DMS79 treated with DMSO at 0.1 percent for 48 hours (cell line): ENCODE measurements at regions not wholly inside any gene's neighbourhood (a gene's known extent, or its start where the extent isn't known, plus 50 kb on each side); places are given as distances from the start of the nearest gene placed in this dataset.
"Not testable (repeated sequence)": the region's sequence is repeated elsewhere in the genome, so short reads cannot be mapped to it uniquely, and the experiment has no call there.

ENCODE experiments used
- DNase-seq: peaks from one replicate; lab custom pipeline; 2025; lab: John Stamatoyannopoulos, UW

GRCh38 chr16:80258407-80258806 lies 282.4 kb upstream of the DYNLRB2 start:
- DNase-seq: no peak

DNA sequence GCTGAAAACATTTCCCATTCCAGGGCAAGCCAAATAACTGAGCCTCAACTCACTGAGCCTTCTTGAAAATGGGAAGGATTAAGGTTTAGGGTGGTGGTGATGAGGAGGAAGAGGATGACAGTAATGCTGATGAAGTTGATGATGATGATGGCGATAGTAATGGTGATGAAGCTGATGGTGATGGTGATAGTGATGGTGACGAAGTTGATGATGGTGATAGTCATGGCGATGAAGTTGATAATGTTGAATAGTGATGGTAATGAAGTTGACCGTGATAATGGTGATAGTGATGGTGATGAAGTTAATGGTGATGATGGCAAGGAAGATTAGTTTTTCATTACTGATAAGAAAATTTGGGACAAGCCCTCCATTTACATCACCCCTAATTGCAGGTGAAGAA lies 285.8 kb upstream of the DYNLRB2 start:
- DNase-seq: no peak

DNA sequence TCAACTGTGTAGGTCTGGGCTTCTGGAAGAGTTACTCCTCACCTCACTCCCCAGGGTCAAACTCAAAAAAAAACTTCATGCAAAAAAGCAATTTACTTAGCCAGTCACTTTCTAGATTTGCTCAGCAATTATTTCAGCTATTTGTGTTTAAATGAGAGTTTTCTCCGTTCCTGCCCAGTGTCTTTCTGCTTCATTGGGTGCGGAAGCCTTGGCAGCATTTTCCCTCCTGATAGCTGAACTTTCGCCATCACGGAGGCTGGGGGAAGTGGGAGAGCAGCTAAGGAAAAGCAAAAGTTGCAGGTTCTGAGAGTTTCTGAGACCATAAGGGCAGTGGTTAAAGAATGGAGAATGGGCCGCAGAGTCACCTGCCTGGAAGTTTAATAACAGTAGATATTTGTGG lies 287.1 kb upstream of the DYNLRB2 start:
- DNase-seq: no peak

DNA sequence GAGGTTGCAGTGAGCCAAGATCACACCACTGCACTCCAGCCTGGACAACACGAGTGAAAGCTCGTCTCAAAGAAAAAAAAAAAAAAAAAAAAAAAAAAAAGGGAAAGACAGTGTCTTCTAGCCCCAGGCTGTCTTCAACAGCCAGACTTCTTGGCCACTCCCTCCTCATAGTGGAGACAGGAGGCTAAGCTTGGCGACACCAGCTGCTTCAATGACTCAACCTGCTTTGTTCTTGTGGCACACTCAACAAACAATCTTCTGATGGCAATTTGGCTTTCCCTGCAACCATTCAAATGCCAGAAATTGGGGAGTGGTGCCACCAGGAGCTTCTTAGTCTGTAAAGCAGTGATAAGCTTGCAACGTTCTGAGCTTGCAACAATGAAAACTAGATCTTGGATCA lies 290.4 kb upstream of the DYNLRB2 start:
- DNase-seq: no peak

GRCh38 chr16:80243303-80243702 lies 297.5 kb upstream of the DYNLRB2 start:
- not testable (repeated sequence) for DNase-seq

DNA sequence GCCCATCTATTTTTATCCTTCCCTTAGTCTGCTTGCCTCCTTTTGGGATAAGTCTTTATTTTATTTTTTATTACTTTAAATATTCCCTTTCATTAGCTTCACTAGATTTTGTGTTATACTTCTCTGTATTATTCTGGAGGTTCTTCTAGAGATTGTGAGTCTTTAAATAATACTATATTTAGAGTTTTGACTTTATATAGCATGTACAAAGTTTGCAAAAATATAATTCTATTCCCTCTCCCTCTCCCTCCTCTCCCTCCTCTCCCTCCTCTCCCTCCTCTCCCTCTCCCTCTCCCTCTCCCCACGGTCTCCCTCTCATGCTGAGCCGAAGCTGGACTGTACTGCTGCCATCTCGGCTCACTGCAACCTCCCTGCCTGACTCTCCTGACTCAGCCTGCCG lies 298.5 kb upstream of the DYNLRB2 start:
- not testable (repeated sequence) for DNase-seq

DNA sequence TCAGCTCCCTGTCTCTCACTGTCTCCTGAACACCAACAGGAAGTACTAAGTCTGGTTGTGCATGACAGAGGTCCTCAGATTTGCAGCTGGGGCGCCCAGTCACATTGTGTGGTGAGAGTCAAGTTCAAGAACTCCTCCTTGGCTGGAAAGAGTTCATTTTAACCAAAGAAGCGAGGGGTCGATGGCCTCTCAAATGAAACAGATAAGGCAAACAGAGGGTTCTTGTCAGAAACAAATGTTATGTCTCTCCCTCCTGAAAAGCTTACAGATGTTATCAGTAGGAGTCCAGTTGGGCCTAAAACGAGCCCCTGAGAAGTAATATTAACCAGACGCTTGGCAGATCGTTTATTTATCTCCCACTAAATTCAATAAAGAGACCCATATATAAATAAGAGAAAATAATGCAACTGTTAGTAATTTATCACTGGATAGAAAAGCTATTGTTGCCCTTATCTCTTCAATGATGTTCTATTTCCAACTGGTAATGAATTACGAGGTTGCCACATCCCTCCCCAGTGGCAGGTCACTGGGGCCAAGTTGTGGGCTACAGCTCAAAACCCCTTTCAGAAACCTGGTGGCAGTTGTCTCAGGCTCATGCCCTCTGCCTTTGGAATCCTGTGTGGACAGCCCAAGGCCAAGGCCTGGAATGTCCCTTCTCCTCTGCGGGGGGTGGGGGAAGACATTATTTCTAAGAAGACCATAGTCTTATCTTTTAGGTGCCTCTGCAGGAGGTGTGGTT lies 307.5 kb upstream of the DYNLRB2 start:
- DNase-seq: no peak

GRCh38 chr16:80231888-80232287 lies 308.9 kb upstream of the DYNLRB2 start:
- DNase-seq: no peak

GRCh38 chr16:80231121-80231520 lies 309.7 kb upstream of the DYNLRB2 start:
- DNase-seq: no peak

- no peak for DNase-seq
Measured at GRCh38 chr16:80230328-80231120, 310.3 kb upstream of the DYNLRB2 start.

DNA sequence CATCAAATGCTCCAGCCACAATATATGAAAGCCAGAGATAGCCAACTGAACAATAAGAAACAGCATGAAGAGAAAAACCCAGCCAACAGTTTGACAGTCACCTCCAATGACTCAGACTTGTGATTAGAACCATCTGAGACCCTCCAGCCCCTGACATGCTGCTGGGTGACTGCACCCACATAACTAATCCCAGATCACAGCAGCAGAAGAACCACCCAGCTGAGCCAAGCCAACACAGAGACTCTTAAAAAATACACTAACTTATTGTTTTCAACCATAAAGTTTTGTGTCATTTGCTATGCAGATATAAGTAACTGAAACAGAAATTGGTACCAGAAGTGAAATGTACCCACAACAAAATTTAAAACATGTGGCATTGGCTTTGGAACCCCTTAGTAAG lies 314.3 kb upstream of the DYNLRB2 start:
- DNase-seq: no peak

DNA sequence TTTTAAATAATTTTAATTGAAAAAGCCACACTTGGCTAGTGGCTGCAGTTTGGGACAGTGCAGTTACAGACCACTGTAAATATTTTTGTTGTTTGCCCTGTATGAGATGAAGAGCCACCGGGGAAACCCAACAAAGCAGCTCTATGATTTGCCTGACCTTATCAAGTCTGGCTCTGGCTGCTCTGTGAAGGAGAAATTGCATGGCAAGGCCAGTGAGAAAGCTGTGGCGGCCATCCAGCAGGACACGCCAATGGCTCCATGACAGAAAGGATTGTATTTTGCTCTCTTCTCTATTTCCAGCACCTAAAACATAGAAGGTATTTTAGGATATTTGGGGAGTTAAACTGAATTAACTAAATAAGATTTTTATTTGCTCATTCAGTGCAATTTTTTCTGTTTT lies 330.0 kb upstream of the DYNLRB2 start:
- no peak for DNase-seq

- DNase-seq: no peak
Measured at GRCh38 chr16:80208743-80209142, 332.1 kb upstream of the DYNLRB2 start.

DNA sequence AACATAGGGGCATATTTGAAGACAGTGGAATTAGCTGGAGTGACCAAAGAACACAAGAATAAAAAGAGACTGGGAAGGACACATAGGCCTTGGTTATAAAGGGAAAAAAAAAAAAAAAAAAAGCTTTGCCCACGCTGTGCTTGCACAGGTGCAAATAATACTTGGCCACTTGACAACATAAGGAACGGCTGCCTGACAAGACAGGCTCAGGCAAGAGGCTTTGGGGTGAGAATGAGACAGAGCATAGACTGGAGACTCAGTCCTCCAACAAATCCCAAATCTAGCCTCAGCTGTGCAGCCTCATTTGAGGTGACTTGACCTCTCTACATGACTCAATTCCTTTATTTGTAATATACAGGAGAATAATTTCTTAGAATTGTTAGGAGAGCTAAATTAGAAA lies 332.8 kb upstream of the DYNLRB2 start:
- peak; percentile 39 for DNase-seq

DNA sequence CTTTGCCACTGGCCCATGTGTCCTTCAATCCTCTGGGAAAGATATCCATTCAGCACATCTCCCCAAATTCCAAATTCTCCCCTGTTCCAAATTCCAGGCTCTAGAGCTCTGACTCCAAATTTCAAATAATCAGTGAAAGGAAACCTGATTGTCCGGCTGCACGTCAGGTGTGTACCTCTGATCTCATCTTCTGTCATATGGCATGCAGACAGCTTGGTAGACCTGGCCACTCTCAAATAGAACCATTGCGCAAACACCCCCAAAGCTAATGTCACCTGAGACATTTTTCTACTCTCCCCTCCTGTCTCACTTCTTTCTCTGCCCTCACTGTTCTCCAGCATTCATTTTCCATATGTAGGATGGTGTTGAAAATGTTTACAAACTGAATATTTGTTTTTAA lies 337.0 kb upstream of the DYNLRB2 start:
- no peak for DNase-seq

GRCh38 chr16:80202831-80203413 lies 337.9 kb upstream of the DYNLRB2 start:
- DNase-seq: peak; percentile 38

GRCh38 chr16:80200079-80200478 lies 340.7 kb upstream of the DYNLRB2 start:
- DNase-seq: no peak

- no peak for DNase-seq
Measured at GRCh38 chr16:80199614-80200013, 341.2 kb upstream of the DYNLRB2 start.

GRCh38 chr16:80198311-80199299 lies 342.2 kb upstream of the DYNLRB2 start:
- DNase-seq: peak; percentile 76

DNA sequence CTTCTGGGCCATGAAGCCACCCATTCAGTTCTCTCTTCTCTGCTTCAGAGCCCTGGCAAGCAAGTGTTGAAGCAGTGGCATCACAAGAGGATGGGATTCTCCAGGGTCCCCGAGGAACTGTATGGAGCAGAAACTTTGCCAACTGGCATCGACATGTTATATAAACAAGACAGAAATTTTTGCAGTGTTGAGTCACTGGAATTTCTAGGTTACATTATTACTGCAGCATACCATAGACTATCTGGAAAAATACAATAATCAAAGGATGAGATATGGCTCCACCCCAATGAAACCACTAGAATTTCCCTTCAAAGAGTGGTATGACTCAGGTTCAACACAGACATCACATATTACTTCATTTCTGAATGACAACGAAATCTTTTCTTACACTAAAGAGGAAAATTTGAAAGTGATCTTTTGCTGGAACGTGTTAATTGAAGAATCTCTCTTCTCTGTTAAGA lies 343.0 kb upstream of the DYNLRB2 start:
- DNase-seq: peak; percentile 23

DNA sequence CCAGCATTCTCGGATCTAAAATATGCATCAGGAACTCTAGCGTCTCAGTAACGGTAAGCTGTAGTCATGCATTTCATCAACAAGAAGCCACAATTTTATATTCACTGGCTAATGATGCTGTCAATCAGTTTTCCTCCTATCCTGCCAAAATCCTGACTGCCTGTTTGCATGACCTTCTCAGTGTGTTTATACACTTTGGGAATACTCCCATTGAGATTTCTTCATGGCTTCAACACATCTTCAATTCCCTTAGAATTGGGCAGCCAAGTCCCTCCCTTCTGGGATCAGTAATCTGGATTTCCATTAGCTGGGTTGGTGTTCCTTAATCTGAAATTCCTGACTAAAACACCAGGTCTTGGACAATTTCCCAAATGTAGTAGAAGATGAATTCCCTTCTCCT lies 348.9 kb upstream of the DYNLRB2 start:
- no peak for DNase-seq
